Thyroid gland (tissue), 4 donors: ENCODE measurements at regions not wholly inside any gene's neighbourhood (a gene's known extent, or its start where the extent isn't known, plus 50 kb on each side); places are given as distances from the start of the nearest gene placed in this dataset.

Experiments used
- CTCF ChIP-seq, 6 experiments: fragments of 200-600 bp in 3 of 6; fragments of 450-650 bp in 3 of 6; sonication (generic) in 3 of 6; IDR thresholded peaks; one replicate each; pipeline ENCODE4 v1.5.1; 2016 to 2019; ENCODE audit warnings: antibody characterized with exemption in 6 of 6, mild to moderate bottlenecking in 2 of 6, inconsistent platforms in 1 of 6, moderate library complexity in 1 of 6
- POLR2A ChIP-seq, 2 donors: fragments of 450-650 bp; IDR thresholded peaks; one replicate each; pipeline ENCODE4 v1.6.1; 2017; ENCODE audit warnings: antibody characterized with exemption in 2 of 2, mild to moderate bottlenecking in 2 of 2, moderate library complexity in 1 of 2

GRCh38 chr22:49672014-49672516 is 155.6 kb downstream of the BRD1 start:
- TF ChIP-seq CTCF (IDR thresholded peaks at IDR 0.05) (no peak), POLR2A (IDR thresholded peaks at IDR 0.05) (no peak)
